SK-N-SH (cell line): ENCODE measurements at regions not wholly inside any gene's neighbourhood (a gene's known extent, or its start where the extent isn't known, plus 50 kb on each side); places are given as distances from the start of the nearest gene placed in this dataset.

Source experiments
- CTCF ChIP-seq: fragments of 200-600 bp; sonication (generic); IDR thresholded peaks from 2 replicates; pipeline ENCODE4 v1.6.1; 2017; ENCODE audit warnings: antibody characterized with exemption, mild to moderate bottlenecking, moderate library complexity
- FOSL2 ChIP-seq: IDR thresholded peaks from 2 replicates; pipeline ENCODE4 v1.4.0; 2012; ENCODE audit warnings: low read depth, mild to moderate bottlenecking, moderate library complexity, borderline replicate concordance
- FOXJ3 ChIP-seq: sonication (generic); formaldehyde crosslinking; IDR thresholded peaks from 2 replicates; pipeline ENCODE4 v1.5.1; 2020; ENCODE audit warnings: mild to moderate bottlenecking, missing genetic modification reagents
- FOXM1 ChIP-seq: IDR thresholded peaks from 2 replicates; pipeline ENCODE4 v1.4.0; 2012; ENCODE audit warnings: low read depth, mild to moderate bottlenecking
- GATA2 ChIP-seq: sonication (generic); formaldehyde crosslinking; IDR thresholded peaks from 2 replicates; pipeline ENCODE4 v1.5.0; 2020; ENCODE audit warnings: mild to moderate bottlenecking, missing genetic modification reagents
- MXI1 ChIP-seq: IDR thresholded peaks from 2 replicates; pipeline ENCODE4 v1.6.1; 2012; ENCODE audit warnings: mild to moderate bottlenecking, low read depth, low read length, improper control_type of control experiment
- RFX5 ChIP-seq: IDR thresholded peaks from 2 replicates; pipeline ENCODE4 v1.6.1; 2012; ENCODE audit warnings: mild to moderate bottlenecking, improper control_type of control experiment, low read length
- TAF1 ChIP-seq: IDR thresholded peaks from 2 replicates; pipeline ENCODE4 v1.6.1; 2012; ENCODE audit warnings: low read depth, mild to moderate bottlenecking, low read length, moderate library complexity, borderline replicate concordance
- TEAD4 ChIP-seq: IDR thresholded peaks from 2 replicates; pipeline ENCODE4 v1.4.0; 2012; ENCODE audit warnings: mild to moderate bottlenecking, borderline replicate concordance; ENCODE audit not compliant: insufficient read depth

- TF ChIP-seq RFX5 (no peak), FOXJ3 (CRISPR knock-in tag) (no peak), FOXM1 (no peak), TAF1 (no peak), FOSL2 (no peak), MXI1 (no peak), TEAD4 (no peak), GATA2 (CRISPR knock-in tag) (no peak), CTCF (no peak)
Measured at GRCh38 chr13:54934121-54934520, 1905.5 kb downstream of the OLFM4 start.
